SKM-1 treated with dmso at 0.1 percent for 144 hours (cell line): ENCODE measurements at regions not wholly inside any gene's neighbourhood (a gene's known extent, or its start where the extent isn't known, plus 50 kb on each side); places are given as distances from the start of the nearest gene placed in this dataset.
"Not testable (repeated sequence)": the region's sequence is repeated elsewhere in the genome, so short reads cannot be mapped to it uniquely, and the experiment has no call there.

Source experiments
- DNase-seq: peaks from one replicate; lab custom pipeline; 2025; ENCODE audit not compliant: unreplicated experiment; lab: John Stamatoyannopoulos, UW

DNA sequence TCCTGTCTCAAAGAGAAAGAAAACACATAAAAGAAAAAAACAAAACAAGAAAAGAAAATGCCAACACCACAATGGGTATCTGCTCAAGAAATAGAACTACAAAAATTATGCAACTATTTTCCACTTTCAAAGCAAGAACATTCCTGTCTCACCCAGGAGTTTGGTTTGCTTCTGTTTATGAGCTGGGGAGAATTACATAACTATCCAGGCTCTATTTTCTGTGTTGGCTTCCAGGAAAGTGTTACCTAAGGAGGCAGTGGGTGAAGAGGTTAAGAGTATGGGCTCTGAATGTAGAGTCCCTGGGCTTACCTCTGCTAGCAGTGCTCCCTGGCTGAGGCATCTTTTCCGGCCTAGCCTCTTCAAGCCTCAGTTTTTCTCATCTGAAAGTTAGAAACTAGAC is 426.7 kb downstream of the MIAT start:
- no peak for DNase-seq

DNA sequence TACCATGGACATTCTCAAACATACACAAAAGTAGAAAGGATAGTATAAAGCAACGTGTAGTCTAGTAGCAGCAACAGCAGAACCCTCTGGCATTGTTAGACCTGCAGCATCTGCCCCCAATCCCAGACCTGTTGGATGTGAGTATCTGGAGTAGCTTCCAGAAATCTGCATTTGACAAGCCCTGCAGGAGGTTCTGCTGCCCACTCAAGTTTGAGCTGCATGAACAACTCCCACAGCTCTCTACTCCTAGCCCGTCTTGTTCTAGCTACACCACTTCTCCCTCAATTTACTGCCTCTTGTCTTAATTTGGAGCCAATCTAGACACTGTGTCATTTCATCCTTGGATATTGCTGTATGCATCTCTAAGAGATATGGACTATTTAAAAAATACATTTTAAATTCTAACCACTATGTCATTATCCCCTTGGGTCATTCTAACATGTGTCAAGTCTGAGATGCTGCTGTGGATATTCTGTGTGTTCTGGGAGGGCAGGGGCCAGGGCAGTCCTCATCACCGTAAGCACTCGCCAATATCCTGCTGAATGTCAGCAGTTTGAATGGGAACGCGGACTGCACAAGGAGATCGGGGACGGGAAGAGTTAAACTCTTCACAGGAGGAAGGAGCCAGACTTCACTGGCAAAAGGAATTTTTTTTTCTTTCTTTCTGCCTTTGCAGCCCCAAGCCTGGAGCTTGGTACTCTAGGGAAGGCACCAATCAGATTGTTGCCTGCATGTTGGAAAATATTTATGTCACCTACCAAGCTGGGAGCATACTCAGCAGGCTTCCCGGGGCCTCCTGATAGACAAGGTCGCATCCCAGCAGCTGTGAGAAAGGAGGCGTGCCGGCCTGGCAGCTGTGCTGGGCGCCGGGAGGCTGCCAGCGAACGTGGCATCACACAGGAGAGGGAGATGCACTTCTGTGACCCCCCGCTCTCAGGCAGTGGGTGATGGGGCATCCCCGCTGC is 429.0 kb downstream of the MIAT start:
- no peak for DNase-seq

DNA sequence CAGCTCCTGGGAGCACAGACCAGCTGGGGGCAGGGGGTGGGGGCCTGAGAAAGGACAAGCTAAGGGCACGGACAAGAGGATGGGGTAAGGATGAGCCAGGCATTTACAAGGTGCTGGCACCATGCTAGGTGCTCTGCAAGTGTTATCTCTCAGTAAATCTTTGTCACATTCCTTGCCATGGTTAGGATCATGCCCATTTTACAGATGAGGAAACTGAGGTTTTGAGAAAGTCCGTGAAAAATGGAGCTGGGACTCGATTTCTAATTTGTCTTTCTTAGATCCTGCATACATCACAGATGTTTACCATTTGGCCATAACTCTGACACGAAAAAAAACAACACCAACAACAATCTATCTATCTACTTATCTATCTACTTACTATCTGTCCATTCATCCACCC is 429.7 kb downstream of the MIAT start:
- no peak for DNase-seq

DNA sequence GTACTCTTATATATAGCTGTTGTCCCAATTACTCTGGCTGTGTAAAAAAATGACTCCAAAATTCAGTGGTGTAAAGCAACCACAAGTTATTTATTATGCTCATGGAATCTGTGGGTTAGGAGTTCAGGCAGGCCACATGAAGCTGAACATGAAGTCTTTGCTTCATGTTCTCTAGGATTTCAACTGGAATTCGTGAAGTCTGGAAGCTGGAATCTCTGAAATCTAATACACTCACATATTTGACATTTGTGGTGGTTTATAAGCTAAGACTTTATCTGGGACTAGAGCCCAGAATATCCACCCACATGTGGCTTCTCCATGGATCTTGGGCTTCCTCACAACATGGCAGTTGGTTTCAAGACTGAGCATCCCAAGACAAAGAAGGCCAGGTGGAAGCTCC is 430.6 kb downstream of the MIAT start:
- DNase-seq, result no peak

DNA sequence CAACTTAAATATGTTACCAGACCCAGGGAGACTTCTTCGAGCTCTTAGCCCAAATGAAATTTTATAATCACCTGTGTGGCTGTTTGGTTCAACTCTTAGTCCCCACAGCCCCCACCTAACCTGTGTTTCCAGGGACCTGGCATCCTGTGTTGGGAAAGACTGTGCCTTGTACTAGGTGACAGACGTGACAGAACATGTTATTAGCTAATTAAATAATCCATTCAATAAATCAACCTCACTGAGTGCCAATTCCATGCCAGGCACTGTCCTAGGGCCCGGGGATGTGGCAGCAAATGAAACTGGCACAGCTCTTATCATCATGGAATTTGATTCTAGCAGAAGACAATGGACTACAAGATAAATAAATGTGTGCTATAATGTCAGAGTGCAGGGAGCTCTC is 431.9 kb downstream of the MIAT start:
- no peak for DNase-seq

DNA sequence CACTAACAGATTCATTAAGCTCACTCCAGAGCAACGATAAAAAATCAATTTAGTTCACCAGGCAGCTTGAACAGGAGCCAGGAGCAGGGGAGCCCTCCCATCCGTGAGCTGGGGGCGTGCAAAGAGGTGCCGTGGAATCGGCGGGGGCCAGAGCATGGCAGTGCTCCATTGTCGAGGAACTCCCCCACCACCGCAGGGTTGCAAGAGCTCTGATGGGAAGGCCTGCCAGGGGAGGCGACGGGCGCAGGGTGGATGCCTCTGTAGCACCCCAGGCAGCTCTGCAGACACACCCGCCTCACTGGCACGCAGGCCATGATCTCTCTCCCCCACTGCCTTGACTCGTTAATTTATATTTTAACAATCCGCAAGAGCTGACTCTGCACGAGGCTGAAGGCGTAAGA is 433.2 kb downstream of the MIAT start:
- no peak for DNase-seq

DNA sequence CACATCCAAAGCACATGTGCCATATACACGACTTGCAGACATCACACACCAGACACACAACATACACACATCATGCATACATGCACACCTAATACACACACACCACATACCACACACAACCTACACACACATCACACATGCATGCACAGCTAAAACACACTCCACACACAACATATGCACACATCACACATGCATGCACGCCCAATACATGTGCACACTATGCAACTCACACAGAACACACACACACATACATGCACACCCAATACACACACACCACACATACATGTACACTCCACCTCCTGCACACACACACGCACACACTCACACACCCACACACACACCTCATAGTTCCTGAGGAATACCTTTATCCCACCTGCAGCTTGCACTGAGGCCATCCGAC is 436.0 kb downstream of the MIAT start:
- no peak for DNase-seq

DNA sequence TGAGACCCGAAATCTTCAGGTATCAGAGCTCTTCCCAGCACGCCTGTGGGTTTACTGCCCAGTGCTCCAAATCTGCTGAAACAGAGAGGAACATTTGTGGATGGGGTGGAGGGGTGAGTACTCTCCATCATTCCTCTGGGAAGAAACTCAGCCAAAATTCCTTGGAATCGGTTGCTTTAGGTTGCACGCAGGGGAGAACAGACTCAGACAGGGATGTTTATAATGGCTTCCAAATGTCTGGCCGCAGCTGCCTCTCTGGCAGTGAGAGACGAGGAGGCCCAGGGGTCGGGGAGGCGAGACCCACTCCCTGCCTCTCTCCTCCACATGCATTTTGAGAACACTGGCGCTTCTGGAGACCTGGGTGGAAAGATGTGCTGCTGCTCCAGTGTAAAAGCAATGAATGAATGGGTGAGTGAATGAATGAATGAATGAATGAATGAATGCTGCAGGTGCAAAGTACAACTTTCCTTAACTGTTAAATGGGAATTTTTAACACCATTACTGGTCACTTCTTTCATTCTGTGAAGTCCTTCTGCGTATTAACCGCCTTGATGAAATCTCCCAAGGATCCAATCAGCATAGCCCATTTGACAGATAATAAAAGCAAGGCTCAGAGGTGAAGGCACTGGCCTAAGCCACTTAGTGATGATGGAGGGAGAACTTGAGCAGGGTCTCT is 437.4 kb downstream of the MIAT start:
- DNase-seq, result no peak

DNA sequence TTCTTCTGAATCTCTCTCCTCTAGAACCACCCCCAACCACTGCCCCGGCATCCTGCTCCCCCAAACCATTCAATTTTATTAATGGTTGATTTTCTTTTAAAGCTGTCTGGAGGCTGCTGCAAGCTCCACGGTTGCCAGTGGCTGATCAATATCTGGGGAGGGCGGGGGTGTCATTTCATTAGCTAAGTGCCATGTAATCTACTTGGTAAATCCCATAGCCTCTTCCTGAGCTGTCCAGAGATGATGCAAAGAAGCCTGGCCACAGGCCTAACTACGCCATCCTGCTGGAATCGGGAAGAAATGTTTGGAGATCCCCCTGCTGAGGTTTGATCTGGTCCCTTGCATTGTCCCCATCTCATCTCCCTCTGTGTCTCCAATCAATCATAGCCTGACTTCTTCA is 440.1 kb downstream of the MIAT start:
- no peak for DNase-seq

DNA sequence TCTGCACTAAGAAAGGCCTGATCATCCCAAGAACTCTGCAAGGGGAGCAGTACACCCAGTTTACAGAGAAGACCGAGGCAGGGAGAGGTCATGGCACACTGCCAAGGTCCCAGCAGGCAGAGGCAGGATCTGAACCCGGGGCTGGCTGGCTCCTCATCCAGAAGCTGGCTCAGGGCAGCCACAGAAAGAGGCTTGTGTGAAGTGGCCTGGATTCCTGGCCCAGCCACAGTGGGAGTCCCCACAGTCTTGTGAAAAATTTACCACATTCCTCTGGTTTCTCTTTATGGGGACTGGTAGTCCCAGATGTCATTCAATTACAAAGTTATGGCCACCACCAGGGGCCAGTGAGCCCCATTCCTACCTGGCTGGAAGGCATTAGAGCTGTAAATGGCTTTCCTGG is 440.5 kb downstream of the MIAT start:
- DNase-seq, result no peak

DNA sequence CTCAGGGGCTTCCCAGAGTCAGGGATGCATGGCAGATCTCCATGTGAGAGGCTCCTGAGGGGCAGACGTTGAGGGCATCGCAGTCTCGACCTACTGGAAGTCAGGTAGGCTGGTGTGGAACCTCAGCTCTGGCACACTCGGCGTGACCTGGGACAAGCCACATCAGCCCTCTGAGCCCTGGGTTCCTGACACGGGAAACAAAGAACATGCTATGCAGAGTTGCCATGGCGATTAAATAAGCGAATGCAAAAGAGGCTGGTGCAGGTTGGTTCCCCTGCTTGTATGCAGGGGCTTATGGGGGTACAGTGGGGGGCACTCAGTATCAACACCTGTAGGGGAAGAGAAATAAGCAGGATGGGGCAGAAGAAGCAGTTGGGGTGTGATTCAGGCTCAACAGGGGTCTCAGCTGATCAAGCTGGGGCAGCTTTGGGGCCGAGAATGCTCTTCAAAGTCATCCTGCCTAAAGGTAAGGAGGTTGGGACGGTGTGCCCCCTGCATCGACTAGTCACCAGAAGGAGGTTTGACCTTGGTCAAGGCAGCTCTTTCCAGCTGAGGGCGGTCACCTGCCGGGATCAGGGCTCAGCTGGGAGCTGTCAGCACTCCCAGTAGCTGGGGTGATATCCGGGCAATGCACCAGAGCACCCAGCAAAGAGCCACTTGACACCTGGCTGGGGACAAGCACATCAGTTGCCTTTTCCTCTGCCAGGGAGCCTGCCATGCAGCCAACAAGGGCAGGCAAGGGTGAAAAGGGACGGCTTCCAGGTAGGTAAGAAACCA is 442.7 kb downstream of the MIAT start:
- no peak for DNase-seq

DNA sequence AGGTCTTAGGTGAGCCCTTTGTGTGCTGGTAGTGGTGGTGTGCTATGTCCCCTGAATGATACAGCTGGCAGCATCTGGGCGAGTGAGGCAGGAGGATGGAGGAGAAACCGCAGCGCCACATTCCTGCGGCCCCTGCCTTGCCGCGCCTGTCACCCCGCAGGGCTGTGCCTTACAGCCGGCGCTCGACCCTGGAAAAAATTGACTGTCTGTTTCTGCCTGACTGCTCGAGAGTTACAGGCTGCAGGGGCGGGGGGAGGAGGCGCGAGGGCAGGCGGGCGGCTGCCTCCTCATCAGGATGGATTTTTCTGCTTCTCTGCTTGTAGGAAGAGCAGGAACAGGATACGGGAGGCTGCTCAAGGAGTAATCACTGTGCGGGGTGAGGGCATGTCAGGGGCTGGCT is 443.4 kb downstream of the MIAT start:
- no peak for DNase-seq

DNA sequence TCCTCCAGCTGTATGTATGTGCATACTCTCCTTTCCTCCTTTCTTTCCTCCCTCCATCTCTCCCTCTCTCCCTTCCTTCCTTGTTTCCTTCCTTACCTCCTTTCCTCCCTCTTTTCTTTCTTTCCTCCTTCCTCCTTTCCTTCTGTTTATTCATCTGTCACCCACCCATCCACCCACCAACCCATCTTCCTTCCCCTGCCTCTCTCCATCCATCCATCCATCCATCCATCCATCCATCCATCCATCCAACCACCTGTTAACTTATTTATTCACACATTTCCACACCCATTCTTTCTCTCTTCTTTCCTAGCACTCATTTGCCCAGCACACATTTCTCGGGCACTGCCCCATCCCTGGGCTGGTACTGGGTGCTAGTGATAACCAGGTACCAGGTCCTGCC is 443.9 kb downstream of the MIAT start:
- no peak for DNase-seq

DNA sequence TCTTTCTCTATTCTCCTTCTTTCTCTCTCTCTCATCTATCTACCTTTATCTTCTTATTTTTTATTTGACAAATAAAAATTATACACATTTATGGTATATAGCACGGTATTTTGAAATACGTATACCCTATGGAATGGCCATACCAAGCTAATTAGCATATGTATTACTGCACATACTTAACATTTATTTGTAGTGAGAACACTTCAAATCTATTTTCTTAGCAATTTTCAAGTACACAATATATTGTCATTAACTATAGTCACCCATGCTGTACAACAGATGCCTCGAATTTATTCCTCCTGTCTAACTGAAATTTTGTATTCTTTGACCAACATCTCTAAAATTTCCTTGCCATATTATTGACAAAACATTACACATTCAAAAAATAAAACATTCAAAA is 447.1 kb downstream of the MIAT start:
- no peak for DNase-seq

DNA sequence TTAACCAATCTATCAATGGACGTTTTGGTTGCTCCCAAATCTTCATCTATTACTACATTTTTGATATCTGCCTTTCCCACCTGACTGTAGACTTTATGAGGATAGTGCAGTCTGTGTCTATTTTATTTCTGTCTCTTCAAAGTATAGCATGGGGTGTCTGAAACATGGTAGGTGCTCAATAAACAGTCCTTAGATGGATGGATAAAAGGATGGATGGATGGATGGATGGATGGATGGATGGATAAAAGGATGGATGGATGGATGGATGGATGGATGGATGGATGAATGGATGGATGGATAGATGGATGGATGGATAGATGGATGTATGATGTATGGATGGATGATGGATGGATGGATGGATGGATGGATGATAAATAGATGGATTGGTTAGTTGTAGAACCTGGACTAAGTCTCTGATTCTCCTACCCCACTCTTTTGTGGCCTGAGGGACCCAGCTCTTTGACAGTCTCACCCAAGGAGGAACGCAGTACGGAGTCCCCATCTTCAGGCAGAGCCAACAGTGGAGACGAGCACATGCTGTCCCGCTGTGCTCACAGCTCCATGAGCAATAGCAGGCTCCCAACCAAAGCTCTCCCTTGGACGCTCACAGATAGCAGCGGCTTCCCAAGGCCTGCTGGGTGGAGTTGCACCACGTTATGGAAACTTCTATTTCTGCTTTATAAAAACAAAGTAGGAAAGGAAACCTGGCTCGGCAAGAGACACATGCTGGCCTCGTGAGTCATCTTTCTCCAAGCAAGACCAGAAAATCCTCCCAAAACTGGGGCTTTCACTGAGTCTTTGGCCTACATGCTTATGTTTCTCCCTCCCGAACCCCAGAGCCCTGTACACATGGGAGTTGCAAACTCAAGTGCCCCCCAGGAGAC is 448.0 kb downstream of the MIAT start:
- DNase-seq, result no peak

DNA sequence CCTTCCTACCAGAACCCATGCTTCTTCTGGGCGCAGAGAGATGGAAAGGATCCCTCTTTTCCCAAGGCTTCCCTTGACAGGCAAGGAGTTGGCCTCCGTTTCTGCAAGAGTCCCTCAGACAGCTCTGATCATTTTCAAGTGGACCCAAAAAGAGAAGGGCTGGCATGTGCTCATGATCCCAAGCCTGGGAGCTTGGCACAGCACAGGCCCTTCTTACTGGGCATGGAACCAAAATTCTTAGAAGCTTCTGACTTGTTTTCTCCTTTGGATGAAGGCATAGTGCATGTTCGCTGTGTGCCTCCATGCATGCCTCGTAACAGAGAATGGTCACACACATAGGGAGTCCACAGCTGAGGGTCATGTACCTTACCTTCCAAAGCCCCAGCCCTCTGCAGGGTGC is 449.6 kb downstream of the MIAT start:
- DNase-seq, result no peak

DNA sequence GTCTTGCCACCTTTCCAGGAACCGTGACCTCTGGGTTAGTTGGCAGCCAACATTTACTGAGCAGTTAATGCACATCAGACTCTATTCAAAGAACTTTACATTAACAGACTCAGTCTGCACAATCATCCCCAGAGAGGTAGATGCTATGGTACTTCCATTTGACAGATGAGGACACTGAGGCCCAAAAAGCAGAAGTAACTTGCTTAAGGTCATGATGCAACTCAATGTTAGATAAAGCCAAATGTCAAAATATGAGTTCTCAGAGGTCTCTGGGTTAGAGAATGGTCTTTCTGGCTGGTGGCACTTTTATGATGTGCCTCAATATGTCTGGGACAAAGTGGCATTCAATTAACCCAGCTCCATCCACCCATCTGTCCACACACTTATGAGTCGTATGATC is 450.0 kb downstream of the MIAT start:
- no peak for DNase-seq

DNA sequence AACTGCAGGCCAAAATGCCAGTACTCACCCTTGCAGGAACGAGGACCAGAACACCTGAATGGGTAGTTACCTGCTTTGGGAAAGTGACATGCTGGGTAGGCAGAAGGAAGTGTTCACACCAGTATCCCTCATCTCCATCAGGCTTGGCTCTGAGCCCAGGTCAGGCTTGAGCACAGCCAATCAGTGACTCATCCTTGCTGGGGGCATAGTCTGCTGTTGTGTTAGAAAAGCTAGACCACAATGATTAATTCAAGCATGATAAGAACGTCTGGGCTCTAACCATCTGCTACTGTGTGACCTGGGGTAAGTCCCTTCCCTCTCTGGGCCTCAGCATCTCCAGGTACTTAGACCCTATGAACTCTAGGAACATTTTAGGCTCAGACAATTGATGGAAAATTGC is 450.4 kb downstream of the MIAT start:
- no peak for DNase-seq

DNA sequence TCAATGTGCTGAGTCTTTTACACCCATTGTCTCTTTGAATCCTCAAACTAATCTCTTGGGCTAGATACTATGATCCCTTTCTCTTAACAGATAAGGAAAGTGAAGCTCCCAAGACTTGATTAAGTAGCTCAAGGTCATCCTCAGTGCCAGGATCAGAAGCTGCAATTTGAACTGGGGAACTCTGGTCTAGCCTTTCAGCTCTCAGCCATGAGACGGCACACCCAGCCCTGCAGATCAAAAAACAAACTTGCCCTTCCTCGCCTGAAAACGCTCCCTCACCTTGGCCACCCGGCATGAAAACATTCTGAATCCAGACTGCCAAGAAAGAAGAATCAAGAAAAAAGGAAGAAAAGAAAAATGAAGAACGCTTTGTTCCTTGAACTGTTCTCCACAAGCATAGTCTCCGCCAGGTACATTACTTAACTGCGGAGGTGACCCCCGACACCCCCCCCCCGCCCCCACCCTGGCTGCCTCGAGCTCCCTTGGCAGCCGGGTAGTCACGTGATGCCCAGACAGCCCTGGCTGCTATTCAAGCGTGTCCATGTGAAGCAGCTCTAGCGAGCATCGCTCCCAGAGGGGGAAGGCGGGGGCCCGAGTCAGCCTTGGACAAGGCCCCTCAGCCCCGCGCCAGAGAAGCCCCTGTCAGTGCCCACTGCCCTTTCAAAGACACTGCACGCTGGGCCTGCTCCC is 451.2 kb downstream of the MIAT start:
- DNase-seq, result no peak

DNA sequence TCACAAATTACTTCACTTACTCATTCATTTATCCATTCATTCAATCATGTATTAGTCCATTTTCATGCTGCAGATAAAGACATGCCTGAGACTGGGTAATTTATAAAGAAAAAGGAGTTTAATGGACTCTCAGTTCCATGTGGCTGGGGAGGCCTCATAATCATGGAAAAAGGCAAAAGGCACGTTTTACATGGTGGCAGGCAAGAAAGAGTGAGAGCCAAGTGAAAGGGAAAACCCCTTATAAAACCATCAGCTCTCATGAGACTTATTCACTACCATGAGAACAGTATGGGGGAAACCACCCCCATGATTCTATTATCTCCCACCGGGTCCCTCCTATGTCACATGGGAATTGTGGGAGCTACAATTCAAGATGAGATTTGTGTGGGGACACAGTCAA is 452.0 kb downstream of the MIAT start:
- not testable (repeated sequence) for DNase-seq
